ENCODE measurements at regions not wholly inside any gene's neighbourhood (a gene's known extent, or its start where the extent isn't known, plus 50 kb on each side); places are given as distances from the start of the nearest gene placed in this dataset.

GRCh38 chr20:24070679-24071078, 82.1 kb upstream of the GGTLC1 start:
- Histone ChIP-seq H3K9me3 (peaks cover 6% of the 10 kb centered on the region), H3K27me3 (replicated peaks in 1 of 2; ENCODE audit: control insufficient read depth in 2 of 2, extremely low read depth in 1 of 2, insufficient read depth in 2 of 2, low read length in 1 of 2) (no peaks in the 10 kb centered on the region), H3K4me1 (ENCODE audit: control insufficient read depth in 1 of 2, extremely low read depth in 1 of 2, insufficient read depth in 2 of 2, low read length in 2 of 2) (peaks cover 8 to 9% of the 10 kb centered on the region in 2 experiments), H3K36me3 (ENCODE audit: control insufficient read depth in 2 of 2, extremely low read depth in 1 of 2, insufficient read depth in 1 of 2, low read length in 1 of 2) (no peaks in the 10 kb centered on the region), H3K4me3 (ENCODE audit: control insufficient read depth in 1 of 2, extremely low read depth in 1 of 2, low read length in 1 of 2) (no peak overlapping the region), H3K27ac (ENCODE audit: low read length) (no peak overlapping the region)
- peaks cover 8 to 29% (median 13%) of the 10 kb centered on the region in 3 donors for H3K9me3 Mint-ChIP-seq
- peaks cover 13% of the 10 kb centered on the region for H3K36me3 Mint-ChIP-seq
- no peak overlapping the region for H3K4me3 Mint-ChIP-seq
- no CpG with 5 or more reads among the region's 2 CpGs for whole genome bisulfite sequencing (ENCODE audit: insufficient coverage)
- no peaks in the 10 kb centered on the region for H3K27me3 Mint-ChIP-seq
- H3K4me1 Mint-ChIP-seq: peaks cover 13 to 17% (median 15%) of the 10 kb centered on the region in 3 donors
- no peak for ATAC-seq (replicated peaks in 1 of 4)
- CTCF ChIA-PET: no interaction called here
- POLR2A ChIA-PET: no interaction called here
- DNase-seq: no peak
- H3K27ac Mint-ChIP-seq: no peak overlapping the region

GRCh38 chr20:24066076-24066700, 77.6 kb upstream of the GGTLC1 start:
- POLR2A ChIA-PET: interaction anchor here in 1 of 2 donors (1.2 kb wide), 1 partner anchor 39 kb away, joined by 5 read pairs; no protein-coding TSS in a partner anchor
- Mint-ChIP-seq H3K27ac (peak overlapping the region; percentile 79 to 82), H3K4me3 (peak overlapping the region; percentile 70 to 72 (median 71)), H3K27me3 (no peaks in the 10 kb centered on the region), H3K4me1 (peaks cover 16 to 27% (median 17%) of the 10 kb centered on the region in 3 donors), H3K36me3 (peaks cover 8% of the 10 kb centered on the region), H3K9me3 (peaks cover under 1 to 19% (median 11%) of the 10 kb centered on the region in 3 donors)
- peaks cover 5% of the 10 kb centered on the region for H3K9me3 ChIP-seq
- DNase-seq (peak in 30 of 35 experiments; percentile 6 to 55 (median 26)), ATAC-seq (replicated peaks in 1 of 4) (peak; percentile 90 to 99 (median 94))
- H3K4me1 ChIP-seq (ENCODE audit: control insufficient read depth in 1 of 2, extremely low read depth in 1 of 2, insufficient read depth in 2 of 2, low read length in 2 of 2): peaks cover 11% of the 10 kb centered on the region in 2 experiments
- H3K27ac ChIP-seq (ENCODE audit: low read length): peak overlapping the region; percentile 15
- H3K36me3 ChIP-seq (ENCODE audit: control insufficient read depth in 2 of 2, extremely low read depth in 1 of 2, insufficient read depth in 1 of 2, low read length in 1 of 2): no peaks in the 10 kb centered on the region
- H3K27me3 ChIP-seq (replicated peaks in 1 of 2; ENCODE audit: control insufficient read depth in 2 of 2, extremely low read depth in 1 of 2, insufficient read depth in 2 of 2, low read length in 1 of 2): no peaks in the 10 kb centered on the region
- H3K4me3 ChIP-seq (ENCODE audit: control insufficient read depth in 1 of 2, extremely low read depth in 1 of 2, low read length in 1 of 2): peak overlapping the region in 1 of 2 donors; percentile 38
- CTCF ChIA-PET: interaction anchor here in 1 of 2 donors (0.9 kb wide), 1 partner anchor 39 kb away, joined by 3 read pairs; no protein-coding TSS in a partner anchor
- 26% methylated on average over 3 of the region's 6 CpGs for WGBS (ENCODE audit: insufficient coverage)

- H3K9me3 Mint-ChIP-seq: peaks cover 0 to 9% (median 4%) of the 10 kb centered on the region in 3 donors
- peaks cover 16 to 27% (median 17%) of the 10 kb centered on the region in 3 donors for H3K4me1 Mint-ChIP-seq
- H3K9me3 ChIP-seq: no peaks in the 10 kb centered on the region
- no peaks in the 10 kb centered on the region for H3K36me3 Mint-ChIP-seq
- H3K27me3 ChIP-seq (replicated peaks in 1 of 2; ENCODE audit: control insufficient read depth in 2 of 2, extremely low read depth in 1 of 2, insufficient read depth in 2 of 2, low read length in 1 of 2): no peaks in the 10 kb centered on the region
- H3K27ac Mint-ChIP-seq: no peak overlapping the region
- POLR2A ChIA-PET: no interaction called here
- no peaks in the 10 kb centered on the region for H3K27me3 Mint-ChIP-seq
- CTCF ChIA-PET: no interaction called here
- no peaks in the 10 kb centered on the region for H3K36me3 ChIP-seq (ENCODE audit: control insufficient read depth in 2 of 2, extremely low read depth in 1 of 2, insufficient read depth in 1 of 2, low read length in 1 of 2)
- DNase-seq: no peak
- H3K27ac ChIP-seq (ENCODE audit: low read length): no peak overlapping the region
- H3K4me3 Mint-ChIP-seq: no peak overlapping the region
- no peak overlapping the region for H3K4me3 ChIP-seq (ENCODE audit: control insufficient read depth in 1 of 2, extremely low read depth in 1 of 2, low read length in 1 of 2)
- no peak for ATAC-seq (replicated peaks in 1 of 4)
- peaks cover 11% of the 10 kb centered on the region in 2 experiments for H3K4me1 ChIP-seq (ENCODE audit: control insufficient read depth in 1 of 2, extremely low read depth in 1 of 2, insufficient read depth in 2 of 2, low read length in 2 of 2)
Measured at GRCh38 chr20:24064915-24065314, 76.3 kb upstream of the GGTLC1 start.

- H3K27ac ChIP-seq (ENCODE audit: low read length): no peak overlapping the region
- H3K36me3 ChIP-seq (ENCODE audit: control insufficient read depth in 2 of 2, extremely low read depth in 1 of 2, insufficient read depth in 1 of 2, low read length in 1 of 2): no peaks in the 10 kb centered on the region
- H3K27me3 Mint-ChIP-seq: no peaks in the 10 kb centered on the region
- H3K9me3 Mint-ChIP-seq: peaks cover 0 to 5% (median 4%) of the 10 kb centered on the region in 3 donors
- peaks cover 16 to 27% (median 17%) of the 10 kb centered on the region in 3 donors for H3K4me1 Mint-ChIP-seq
- no peaks in the 10 kb centered on the region for H3K9me3 ChIP-seq
- ATAC-seq (replicated peaks in 1 of 4) (no peak), DNase-seq (no peak)
- POLR2A ChIA-PET: no interaction called here
- H3K4me3 Mint-ChIP-seq: no peak overlapping the region
- H3K27me3 ChIP-seq (replicated peaks in 1 of 2; ENCODE audit: control insufficient read depth in 2 of 2, extremely low read depth in 1 of 2, insufficient read depth in 2 of 2, low read length in 1 of 2): no peaks in the 10 kb centered on the region
- no peak overlapping the region for H3K4me3 ChIP-seq (ENCODE audit: control insufficient read depth in 1 of 2, extremely low read depth in 1 of 2, low read length in 1 of 2)
- H3K36me3 Mint-ChIP-seq: no peaks in the 10 kb centered on the region
- H3K4me1 ChIP-seq (ENCODE audit: control insufficient read depth in 1 of 2, extremely low read depth in 1 of 2, insufficient read depth in 2 of 2, low read length in 2 of 2): peaks cover 11% of the 10 kb centered on the region in 2 experiments
- CTCF ChIA-PET: interaction anchor here in 1 of 2 donors (0.5 to 0.6 kb wide), 2 partner anchors 14 to 161 kb away, joined by 4 to 5 read pairs; no protein-coding TSS in a partner anchor
- WGBS (ENCODE audit: insufficient coverage): 100% methylated on average over 2 of the region's 4 CpGs
- no peak overlapping the region for H3K27ac Mint-ChIP-seq
Measured at GRCh38 chr20:24064092-24064491, 75.5 kb upstream of the GGTLC1 start.

GRCh38 chr20:24063100-24063499, 74.5 kb upstream of the GGTLC1 start:
- 92% methylated on average over 2 of the region's 5 CpGs for WGBS (ENCODE audit: insufficient coverage)
- CTCF ChIA-PET: interaction anchor here in 1 of 2 donors (0.5 kb wide), 1 partner anchor 112 kb away, joined by 3 read pairs; no protein-coding TSS in a partner anchor
- DNase-seq: no peak
- Mint-ChIP-seq H3K9me3 (peaks cover 0 to 4% (median 4%) of the 10 kb centered on the region in 3 donors), H3K4me3 (no peak overlapping the region), H3K36me3 (no peaks in the 10 kb centered on the region), H3K27me3 (no peaks in the 10 kb centered on the region), H3K4me1 (peaks cover 16 to 27% (median 17%) of the 10 kb centered on the region in 3 donors), H3K27ac (no peak overlapping the region)
- peaks cover 11% of the 10 kb centered on the region in 2 experiments for H3K4me1 ChIP-seq (ENCODE audit: control insufficient read depth in 1 of 2, extremely low read depth in 1 of 2, insufficient read depth in 2 of 2, low read length in 2 of 2)
- POLR2A ChIA-PET: no interaction called here
- no peak overlapping the region for H3K4me3 ChIP-seq (ENCODE audit: control insufficient read depth in 1 of 2, extremely low read depth in 1 of 2, low read length in 1 of 2)
- no peaks in the 10 kb centered on the region for H3K36me3 ChIP-seq (ENCODE audit: control insufficient read depth in 2 of 2, extremely low read depth in 1 of 2, insufficient read depth in 1 of 2, low read length in 1 of 2)
- H3K27me3 ChIP-seq (replicated peaks in 1 of 2; ENCODE audit: control insufficient read depth in 2 of 2, extremely low read depth in 1 of 2, insufficient read depth in 2 of 2, low read length in 1 of 2): no peaks in the 10 kb centered on the region
- H3K9me3 ChIP-seq: no peaks in the 10 kb centered on the region
- H3K27ac ChIP-seq (ENCODE audit: low read length): no peak overlapping the region
- ATAC-seq (replicated peaks in 1 of 4): no peak

- no peak overlapping the region for H3K27ac Mint-ChIP-seq
Measured at GRCh38 chr20:24060851-24061590, 72.4 kb upstream of the GGTLC1 start.

More at GRCh38 chr20:24060851-24061590, 72.4 kb upstream of the GGTLC1 start:
- Histone ChIP-seq H3K9me3 (no peaks in the 10 kb centered on the region), H3K4me3 (ENCODE audit: control insufficient read depth in 1 of 2, extremely low read depth in 1 of 2, low read length in 1 of 2) (no peak overlapping the region), H3K27ac (ENCODE audit: low read length) (no peak overlapping the region), H3K4me1 (ENCODE audit: control insufficient read depth in 1 of 2, extremely low read depth in 1 of 2, insufficient read depth in 2 of 2, low read length in 2 of 2) (peaks cover 5 to 6% of the 10 kb centered on the region in 2 experiments), H3K27me3 (replicated peaks in 1 of 2; ENCODE audit: control insufficient read depth in 2 of 2, extremely low read depth in 1 of 2, insufficient read depth in 2 of 2, low read length in 1 of 2) (no peaks in the 10 kb centered on the region), H3K36me3 (ENCODE audit: control insufficient read depth in 2 of 2, extremely low read depth in 1 of 2, insufficient read depth in 1 of 2, low read length in 1 of 2) (no peaks in the 10 kb centered on the region)
- Mint-ChIP-seq H3K9me3 (no peaks in the 10 kb centered on the region), H3K27me3 (no peaks in the 10 kb centered on the region), H3K36me3 (no peaks in the 10 kb centered on the region), H3K4me3 (no peak overlapping the region), H3K4me1 (peaks cover 7 to 13% (median 8%) of the 10 kb centered on the region in 3 donors)
- CTCF ChIA-PET: no interaction called here
- POLR2A ChIA-PET: interaction anchor here in 1 of 2 donors (0.6 kb wide), 1 partner anchor 666 kb away, joined by 3 read pairs; no protein-coding TSS in a partner anchor
- WGBS (ENCODE audit: insufficient coverage): 92% methylated on average over 2 of the region's 13 CpGs
- no peak for ATAC-seq (replicated peaks in 1 of 4)
- no peak for DNase-seq
